ENCODE measurements at regions not wholly inside any gene's neighbourhood (a gene's known extent, or its start where the extent isn't known, plus 50 kb on each side); places are given as distances from the start of the nearest gene placed in this dataset.

DNA sequence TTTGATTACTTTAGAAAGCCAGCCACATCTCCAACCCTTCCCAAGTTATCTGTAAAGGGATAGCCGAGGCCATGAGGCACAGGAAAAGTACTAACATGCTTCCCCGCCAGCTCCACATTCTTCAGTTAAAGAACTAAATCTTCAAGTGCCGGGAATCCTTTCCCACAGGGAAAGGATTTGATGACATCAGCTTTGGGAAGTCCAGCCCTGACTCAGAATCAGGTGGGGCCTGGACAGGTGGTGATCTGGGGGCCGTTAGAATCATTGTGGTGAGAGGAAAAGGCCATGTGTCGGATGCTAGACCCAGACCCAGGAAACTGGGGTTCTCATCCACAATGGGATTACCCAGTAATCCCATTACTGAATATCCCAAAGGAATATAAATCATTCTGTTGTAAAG lies 580.0 kb downstream of the QKI start:
- no peaks in the 10 kb centered on the region for H3K36me3 ChIP-seq (ENCODE audit: control insufficient read depth in 1 of 2, insufficient read depth in 2 of 2, low read length in 2 of 2)
- no peak overlapping the region for H3K4me2 ChIP-seq (ENCODE audit: low read length)
- no peak overlapping the region for H3K27ac ChIP-seq (ENCODE audit: low read depth, low read length)
- no peak for TF ChIP-seq CEBPB (IDR thresholded peaks at IDR 0.05; ENCODE audit: low read depth)
- TF ChIP-seq CTCF (IDR thresholded peaks at IDR 0.05 in 2 of 3, conservative IDR thresholded peaks at IDR 0.05 in 1 of 3; ENCODE audit: borderline replicate concordance in 1 of 3, insufficient read depth in 1 of 3, low read depth in 2 of 3, low read length in 2 of 3) = no peak
- TF ChIP-seq JUND (IDR thresholded peaks at IDR 0.05) = no peak
- TF ChIP-seq ELF1 (IDR thresholded peaks at IDR 0.05; ENCODE audit: borderline replicate concordance, low read depth) = no peak
- TF ChIP-seq, protein P1, sequence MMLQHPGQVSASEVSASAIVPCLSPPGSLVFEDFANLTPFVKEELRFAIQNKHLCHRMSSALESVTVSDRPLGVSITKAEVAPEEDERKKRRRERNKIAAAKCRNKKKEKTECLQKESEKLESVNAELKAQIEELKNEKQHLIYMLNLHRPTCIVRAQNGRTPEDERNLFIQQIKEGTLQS (IDR thresholded peaks at IDR 0.05) = no peak
- TF ChIP-seq RAD21 (IDR thresholded peaks at IDR 0.05; ENCODE audit: low read depth) = no peak
- TF ChIP-seq YY1 (IDR thresholded peaks at IDR 0.05; ENCODE audit: extremely low read depth, insufficient replicate concordance, low read depth, low read length) = no peak
- TF ChIP-seq MAX (IDR thresholded peaks at IDR 0.05) = no peak
- no peak for TF ChIP-seq POLR2A (IDR thresholded peaks at IDR 0.05; ENCODE audit: borderline replicate concordance, extremely low read depth, insufficient read depth, insufficient read length)
- no peak for TF ChIP-seq EZH2 (IDR thresholded peaks at IDR 0.05)
- TF ChIP-seq SRF (IDR thresholded peaks at IDR 0.05; ENCODE audit: low read depth) = no peak
- no TSS peak for BruUV-seq (replicated peaks)
- no peaks in the 10 kb centered on the region; a peak in 1 of 4 replicates for H3K9me3 ChIP-seq (ENCODE audit: control insufficient read depth in 1 of 2, insufficient read depth in 1 of 2, low read depth in 1 of 2, low read length in 2 of 2)
- H3K9me2 ChIP-seq (ENCODE audit: insufficient read depth) = no peaks in the 10 kb centered on the region
- H3K79me2 ChIP-seq (ENCODE audit: insufficient read depth, low read length) = no peaks in the 10 kb centered on the region
- ATAC-seq (no peak), DNase-seq (ENCODE audit: low read depth, low spot score) (no peak)
- intact Hi-C loops (cut with micrococcal nuclease) = no loop called here
- H3K4me3 ChIP-seq (replicated peaks in 1 of 2; ENCODE audit: low read depth in 1 of 2, low read length in 2 of 2) = no peak overlapping the region
- POLR2A ChIA-PET = no interaction called here
- H3K27me3 ChIP-seq (ENCODE audit: insufficient read depth, low read length) = no peaks in the 10 kb centered on the region
- RAD21 ChIA-PET (ENCODE audit: low non-redundant PET in 1 of 2, low total read pairs in 2 of 2, uncharacterized antibody in 2 of 2, unreplicated experiment in 2 of 2) = no interaction called here
- H2AFZ ChIP-seq (ENCODE audit: low read depth, low read length, poor library complexity, severe bottlenecking) = no peak overlapping the region
- H3K9ac ChIP-seq (ENCODE audit: low read length) = no peak overlapping the region
- no peaks in the 10 kb centered on the region for H3K4me1 ChIP-seq (ENCODE audit: control insufficient read depth in 1 of 2, insufficient read depth in 2 of 2, low read length in 2 of 2)
- CTCF ChIA-PET = no interaction called here
- H4K20me1 ChIP-seq (ENCODE audit: insufficient read depth) = no peaks in the 10 kb centered on the region
